ENCODE measurements at regions not wholly inside any gene's neighbourhood (a gene's known extent, or its start where the extent isn't known, plus 50 kb on each side); places are given as distances from the start of the nearest gene placed in this dataset.

- TF ChIP-seq ZFP3 (CRISPR knock-in tag; IDR thresholded peaks at IDR 0.05), result no peak
- no peak for TF ChIP-seq OSR1 (CRISPR knock-in tag; IDR thresholded peaks at IDR 0.05)
- TF ChIP-seq TOX (CRISPR knock-in tag; IDR thresholded peaks at IDR 0.05; ENCODE audit: borderline replicate concordance), result no peak
- TF ChIP-seq TCF4 (CRISPR knock-in tag; IDR thresholded peaks at IDR 0.05; ENCODE audit: borderline replicate concordance), result no peak
- no peak for TF ChIP-seq ESRRG (CRISPR knock-in tag; IDR thresholded peaks at IDR 0.05)
- no peak for TF ChIP-seq ISL1 (CRISPR knock-in tag; IDR thresholded peaks at IDR 0.05)
Measured at GRCh38 chr2:6417050-6417449, 448.7 kb downstream of the CMPK2 start.

Data from SK-N-SH treated with all-trans-retinoic acid at 6 μM for 48 hours (cell line).